ENCODE measurements at regions not wholly inside any gene's neighbourhood (a gene's known extent, or its start where the extent isn't known, plus 50 kb on each side); places are given as distances from the start of the nearest gene placed in this dataset.
"Not testable (repeated sequence)": the region's sequence is repeated elsewhere in the genome, so short reads cannot be mapped to it uniquely, and the experiment has no call there.

DNA sequence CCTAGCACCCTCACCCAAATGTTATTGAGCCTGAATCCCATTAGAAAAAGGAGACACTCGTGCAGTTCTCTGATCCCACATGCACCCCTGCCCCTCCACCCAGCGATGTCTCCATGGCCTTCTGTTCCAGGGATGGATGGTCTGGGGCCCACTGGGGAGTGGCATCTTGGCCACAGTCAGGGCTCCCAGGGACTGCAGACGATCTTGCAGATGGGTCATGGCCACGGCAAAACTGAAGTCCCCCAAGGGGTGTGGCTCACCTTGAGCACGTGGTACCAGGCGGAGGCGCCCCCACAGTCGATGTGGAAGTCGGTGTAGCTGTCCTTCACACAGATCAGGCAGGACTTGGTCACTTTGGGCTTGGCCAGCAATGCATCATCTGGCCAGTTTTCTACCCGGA is 130.7 kb downstream of the TUBA3C start:
- no peaks in the 10 kb centered on the region for H3K27me3 ChIP-seq
- TF ChIP-seq POLR2AphosphoS5 (IDR thresholded peaks at IDR 0.05) (no peak), POLR2A (IDR thresholded peaks at IDR 0.05) (no peak), EP300 (IDR thresholded peaks at IDR 0.05) (no peak)
- TF ChIP-seq, protein P1, sequence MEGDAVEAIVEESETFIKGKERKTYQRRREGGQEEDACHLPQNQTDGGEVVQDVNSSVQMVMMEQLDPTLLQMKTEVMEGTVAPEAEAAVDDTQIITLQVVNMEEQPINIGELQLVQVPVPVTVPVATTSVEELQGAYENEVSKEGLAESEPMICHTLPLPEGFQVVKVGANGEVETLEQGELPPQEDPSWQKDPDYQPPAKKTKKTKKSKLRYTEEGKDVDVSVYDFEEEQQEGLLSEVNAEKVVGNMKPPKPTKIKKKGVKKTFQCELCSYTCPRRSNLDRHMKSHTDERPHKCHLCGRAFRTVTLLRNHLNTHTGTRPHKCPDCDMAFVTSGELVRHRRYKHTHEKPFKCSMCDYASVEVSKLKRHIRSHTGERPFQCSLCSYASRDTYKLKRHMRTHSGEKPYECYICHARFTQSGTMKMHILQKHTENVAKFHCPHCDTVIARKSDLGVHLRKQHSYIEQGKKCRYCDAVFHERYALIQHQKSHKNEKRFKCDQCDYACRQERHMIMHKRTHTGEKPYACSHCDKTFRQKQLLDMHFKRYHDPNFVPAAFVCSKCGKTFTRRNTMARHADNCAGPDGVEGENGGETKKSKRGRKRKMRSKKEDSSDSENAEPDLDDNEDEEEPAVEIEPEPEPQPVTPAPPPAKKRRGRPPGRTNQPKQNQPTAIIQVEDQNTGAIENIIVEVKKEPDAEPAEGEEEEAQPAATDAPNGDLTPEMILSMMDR (IDR thresholded peaks at IDR 0.05) = no peak
- peak; percentile 11 for ATAC-seq
- 40% methylated on average over 1 of the region's 10 CpGs; no CpG with 5 or more reads in 1 of the 2 donors for WGBS, 2 donors (ENCODE audit: low coverage in 1 of 2)
- H3K9me3 ChIP-seq = peaks cover 0 to 8% (median 0%) of the 10 kb centered on the region in 3 donors
- H3K4me3 ChIP-seq = no peak overlapping the region
- H3K27ac ChIP-seq = no peak overlapping the region
- H3K4me1 ChIP-seq = no peaks in the 10 kb centered on the region
- no peaks in the 10 kb centered on the region for H3K36me3 ChIP-seq

DNA sequence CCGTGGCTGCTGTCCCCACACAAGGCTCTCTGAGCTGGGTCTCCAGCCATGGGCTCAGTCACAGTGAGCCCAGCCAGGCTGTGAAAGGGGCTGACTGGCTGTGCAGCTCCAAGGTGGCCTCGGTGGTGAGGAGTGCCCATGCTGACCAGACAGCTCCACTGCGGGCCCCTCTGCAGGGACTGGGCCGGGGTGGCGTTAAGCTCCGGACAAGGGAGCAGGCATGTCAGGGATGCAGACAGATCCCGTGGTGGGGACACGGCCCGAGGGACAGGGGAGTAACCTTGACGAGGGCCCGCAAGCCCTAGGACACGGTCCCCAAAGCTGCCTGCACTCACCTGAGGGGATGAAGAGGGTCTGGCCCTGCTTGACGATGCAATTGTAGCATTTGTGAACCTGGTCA is 132.0 kb downstream of the TUBA3C start:
- not testable (repeated sequence) for H3K36me3 ChIP-seq, H3K4me1 ChIP-seq, H3K27me3 ChIP-seq, H3K9me3 ChIP-seq, H3K4me3 ChIP-seq, H3K27ac ChIP-seq, ATAC-seq
- WGBS, 2 donors (ENCODE audit: low coverage in 1 of 2) = 66% methylated on average over 4 of the region's 13 CpGs; no CpG with 5 or more reads in 1 of the 2 donors

DNA sequence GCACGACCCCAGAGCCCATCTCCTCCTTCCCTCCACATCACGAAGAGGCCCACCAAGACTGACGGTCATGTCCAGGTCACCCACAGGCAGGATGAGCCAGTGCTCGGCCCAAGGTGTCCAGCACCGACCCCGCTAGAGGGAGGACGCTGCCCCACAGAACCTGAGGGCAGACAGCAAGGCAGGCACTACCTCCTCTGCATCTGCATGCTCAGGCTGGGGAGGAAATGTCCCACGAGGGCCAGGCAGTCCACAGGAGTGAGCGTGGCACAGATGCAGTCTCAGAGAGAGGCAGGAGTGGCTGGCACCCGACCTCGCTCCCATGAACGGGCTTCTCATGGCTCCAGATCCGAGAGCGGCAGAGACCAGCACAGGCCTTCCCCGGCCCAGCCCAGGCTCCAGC is 133.2 kb downstream of the TUBA3C start:
- no peak for ATAC-seq
- H3K9me3 ChIP-seq = no peaks in the 10 kb centered on the region
- no peak overlapping the region for H3K4me3 ChIP-seq
- no peaks in the 10 kb centered on the region for H3K27me3 ChIP-seq
- TF ChIP-seq EP300 (IDR thresholded peaks at IDR 0.05) (no peak), POLR2A (IDR thresholded peaks at IDR 0.05) (no peak), POLR2AphosphoS5 (IDR thresholded peaks at IDR 0.05) (no peak)
- TF ChIP-seq, protein P1 (IDR thresholded peaks at IDR 0.05) = no peak
- H3K4me1 ChIP-seq = no peaks in the 10 kb centered on the region
- no peaks in the 10 kb centered on the region for H3K36me3 ChIP-seq
- H3K27ac ChIP-seq = no peak overlapping the region
- WGBS, 2 donors (ENCODE audit: low coverage in 1 of 2) = 100% methylated on average over 1 of the region's 15 CpGs; no CpG with 5 or more reads in 1 of the 2 donors

DNA sequence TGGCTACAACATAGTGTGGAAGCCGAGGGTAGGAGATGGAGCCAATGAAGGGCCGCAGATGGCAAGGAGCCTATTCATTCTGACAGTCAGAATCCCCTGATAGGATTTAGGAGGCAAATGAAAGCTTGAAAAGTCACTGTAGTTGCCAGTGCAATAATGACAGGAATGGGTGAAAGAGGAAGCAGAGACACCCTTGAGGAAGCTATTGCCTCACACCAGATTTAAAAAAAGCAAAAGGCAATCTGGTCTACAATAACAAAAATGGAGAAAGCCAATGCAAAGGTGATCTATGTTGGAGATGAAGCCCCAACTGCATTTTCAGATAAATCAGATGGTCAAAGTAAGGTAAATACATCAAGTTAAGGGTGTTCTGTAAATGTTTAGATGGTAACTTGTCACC is 158.5 kb downstream of the TUBA3C start:
- no peak for ATAC-seq
- Histone ChIP-seq H3K4me3 (no peak overlapping the region), H3K36me3 (no peaks in the 10 kb centered on the region), H3K27me3 (peaks cover 17% of the 10 kb centered on the region), H3K27ac (no peak overlapping the region), H3K9me3 (no peaks in the 10 kb centered on the region), H3K4me1 (no peaks in the 10 kb centered on the region)
- WGBS, 2 donors (ENCODE audit: low coverage in 1 of 2) = 36% methylated on average over 2 of the region's 2 CpGs; no CpG with 5 or more reads in 1 of the 2 donors
- no peak for TF ChIP-seq EP300 (IDR thresholded peaks at IDR 0.05)
- no peak for TF ChIP-seq POLR2A (IDR thresholded peaks at IDR 0.05)

DNA sequence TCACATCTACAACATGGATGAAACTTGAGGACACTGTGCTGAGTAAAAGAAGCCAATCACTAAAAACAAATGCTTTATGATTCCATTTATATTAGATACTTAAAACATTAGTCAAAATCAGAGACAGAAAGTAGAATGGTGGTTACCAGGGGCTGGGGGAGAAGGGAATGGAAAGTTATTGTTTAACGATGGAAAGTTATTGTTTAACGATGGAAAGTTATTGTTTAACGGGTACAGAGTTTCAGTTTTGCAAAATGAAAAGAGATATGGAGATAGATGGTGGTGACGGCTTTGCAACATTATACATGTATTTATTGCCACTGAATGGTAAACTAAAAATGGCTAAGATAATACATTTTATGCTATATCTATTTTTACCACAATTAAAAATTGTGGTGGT is 160.6 kb downstream of the TUBA3C start:
- peaks cover 17% of the 10 kb centered on the region for H3K27me3 ChIP-seq
- no peaks in the 10 kb centered on the region for H3K4me1 ChIP-seq
- WGBS, 2 donors (ENCODE audit: low coverage in 1 of 2) = 55 to 57% methylated on average over 4 of the region's 4 CpGs
- H3K9me3 ChIP-seq = no peaks in the 10 kb centered on the region
- no peaks in the 10 kb centered on the region for H3K36me3 ChIP-seq
- TF ChIP-seq, protein P1 (IDR thresholded peaks at IDR 0.05) = no peak
- TF ChIP-seq POLR2AphosphoS5 (IDR thresholded peaks at IDR 0.05) = no peak
- no peak for TF ChIP-seq POLR2A (IDR thresholded peaks at IDR 0.05)
- no peak for TF ChIP-seq EP300 (IDR thresholded peaks at IDR 0.05)
- no peak overlapping the region for H3K27ac ChIP-seq
- no peak overlapping the region for H3K4me3 ChIP-seq
- ATAC-seq = no peak

DNA sequence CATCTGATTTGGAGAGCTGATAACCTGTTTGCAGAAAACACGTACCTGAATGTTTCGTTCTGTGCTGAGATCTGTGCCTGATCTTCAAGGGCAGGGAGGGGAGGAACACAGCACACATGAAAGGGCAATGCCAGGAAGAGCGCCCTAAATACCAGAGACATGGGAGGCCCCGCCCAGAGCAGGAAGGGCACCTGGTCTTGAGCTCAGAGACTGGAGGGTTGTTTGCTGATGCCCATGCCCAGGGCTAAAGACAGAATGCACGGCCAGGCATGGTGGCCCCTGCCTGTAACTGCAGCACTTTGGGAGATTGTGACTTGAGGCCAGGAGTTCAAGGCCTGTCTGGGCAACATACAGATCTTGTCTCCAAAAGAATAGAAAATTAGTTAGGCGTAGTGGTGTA is 183.2 kb downstream of the TUBA3C start:
- no peak for ATAC-seq
- H3K4me3 ChIP-seq = no peak overlapping the region
- TF ChIP-seq POLR2AphosphoS5 (IDR thresholded peaks at IDR 0.05) (no peak), EP300 (IDR thresholded peaks at IDR 0.05) (no peak), POLR2A (IDR thresholded peaks at IDR 0.05) (no peak)
- H3K4me1 ChIP-seq = peaks cover 0 to 21% (median 4%) of the 10 kb centered on the region in 3 donors
- H3K27me3 ChIP-seq = no peaks in the 10 kb centered on the region
- H3K27ac ChIP-seq = no peak overlapping the region
- WGBS, 2 donors (ENCODE audit: low coverage in 1 of 2) = 45 to 70% methylated on average over 2 to 6 of the region's 6 CpGs
- H3K9me3 ChIP-seq = peaks cover 0 to 47% (median 0%) of the 10 kb centered on the region in 3 donors
- no peaks in the 10 kb centered on the region for H3K36me3 ChIP-seq

Measured in gastroesophageal sphincter (tissue), 4 donors.